Midbrain (tissue), 1 donor: ENCODE measurements at regions not wholly inside any gene's neighbourhood (a gene's known extent, or its start where the extent isn't known, plus 50 kb on each side); places are given as distances from the start of the nearest gene placed in this dataset.

Source experiments
- DNase-seq: peaks from one replicate; lab custom pipeline; 2025; lab: John Stamatoyannopoulos, UW

GRCh38 chr15:46315434-46315833, 680.6 kb downstream of the SQOR start:
- no peak for DNase-seq

GRCh38 chr15:46316024-46316423, 681.2 kb downstream of the SQOR start:
- DNase-seq, result no peak

GRCh38 chr15:46317029-46317428, 682.2 kb downstream of the SQOR start:
- DNase-seq, result no peak

- no peak for DNase-seq
These were observed 687.9 kb downstream of the SQOR start for GRCh38 chr15:46322753-46323152.

GRCh38 chr15:46326173-46326572, 691.3 kb downstream of the SQOR start:
- no peak for DNase-seq

- DNase-seq, result no peak
These were observed 694.0 kb downstream of the SQOR start for GRCh38 chr15:46328821-46329220.

- no peak for DNase-seq
These were observed 695.0 kb downstream of the SQOR start for GRCh38 chr15:46329876-46330275.

- no peak for DNase-seq
These were observed 696.7 kb downstream of the SQOR start for GRCh38 chr15:46331546-46331945.

- no peak for DNase-seq
These were observed 708.5 kb downstream of the SQOR start for GRCh38 chr15:46343196-46343935.

GRCh38 chr15:46344115-46344724, 709.4 kb downstream of the SQOR start:
- DNase-seq, result no peak

GRCh38 chr15:46344915-46345314, 710.1 kb downstream of the SQOR start:
- DNase-seq, result no peak

GRCh38 chr15:46354443-46354842, 719.6 kb downstream of the SQOR start:
- DNase-seq, result no peak

GRCh38 chr15:46365572-46365971, 730.7 kb downstream of the SQOR start:
- no peak for DNase-seq

- DNase-seq, result no peak
These were observed 731.7 kb downstream of the SQOR start for GRCh38 chr15:46366360-46367007.

GRCh38 chr15:46383978-46384377, 749.1 kb downstream of the SQOR start:
- no peak for DNase-seq

- DNase-seq, result no peak
These were observed 751.5 kb downstream of the SQOR start for GRCh38 chr15:46386356-46386755.

GRCh38 chr15:46389739-46390138, 754.9 kb downstream of the SQOR start:
- DNase-seq, result no peak

- DNase-seq, result no peak
These were observed 759.6 kb downstream of the SQOR start for GRCh38 chr15:46394463-46394862.

- no peak for DNase-seq
These were observed 773.5 kb downstream of the SQOR start for GRCh38 chr15:46408312-46408711.

- DNase-seq, result peak; percentile 57
These were observed 775.0 kb downstream of the SQOR start for GRCh38 chr15:46409841-46410301.

GRCh38 chr15:46410705-46411104, 775.9 kb downstream of the SQOR start:
- no peak for DNase-seq

GRCh38 chr15:46411900-46412299, 777.1 kb downstream of the SQOR start:
- no peak for DNase-seq

GRCh38 chr15:46413799-46414198, 779.0 kb downstream of the SQOR start:
- DNase-seq, result no peak
